SJSA1 (cell line): ENCODE measurements at regions not wholly inside any gene's neighbourhood (a gene's known extent, or its start where the extent isn't known, plus 50 kb on each side); places are given as distances from the start of the nearest gene placed in this dataset.

Source experiments
- DNase-seq, 2 experiments: peaks; one replicate each; pipeline ENCODE4 v3.0.0-alpha.2; 2015 to 2020; ENCODE audit warnings: low spot score in 2 of 2, low read depth in 1 of 2
- H3K27ac ChIP-seq: fragments of 250-450 bp; sonication (Bioruptor Pico); 2 replicates; pipeline ENCODE4 v1.5.1; 2020; ENCODE audit warnings: mild to moderate bottlenecking, moderate library complexity
- H3K27me3 ChIP-seq: fragments of 250-450 bp; sonication (Bioruptor Pico); replicated peaks from 2 replicates; pipeline ENCODE4 v1.5.1; 2020; ENCODE audit warnings: mild to moderate bottlenecking, moderate library complexity
- H3K36me3 ChIP-seq: fragments of 250-450 bp; sonication (Bioruptor Pico); 2 replicates; pipeline ENCODE4 v1.5.1; 2020; ENCODE audit warnings: mild to moderate bottlenecking
- H3K4me1 ChIP-seq: fragments of 250-450 bp; sonication (Bioruptor Pico); replicated peaks from 2 replicates; pipeline ENCODE4 v1.6.1; 2021; ENCODE audit warnings: mild to moderate bottlenecking
- H3K4me3 ChIP-seq: fragments of 250-450 bp; sonication (Bioruptor Pico); 2 replicates; pipeline ENCODE4 v1.5.1; 2020; ENCODE audit warnings: mild to moderate bottlenecking
- H3K9me3 ChIP-seq: fragments of 250-450 bp; sonication (Bioruptor Pico); replicated peaks from 2 replicates; pipeline ENCODE4 v1.5.1; 2020; ENCODE audit warnings: mild to moderate bottlenecking

DNA sequence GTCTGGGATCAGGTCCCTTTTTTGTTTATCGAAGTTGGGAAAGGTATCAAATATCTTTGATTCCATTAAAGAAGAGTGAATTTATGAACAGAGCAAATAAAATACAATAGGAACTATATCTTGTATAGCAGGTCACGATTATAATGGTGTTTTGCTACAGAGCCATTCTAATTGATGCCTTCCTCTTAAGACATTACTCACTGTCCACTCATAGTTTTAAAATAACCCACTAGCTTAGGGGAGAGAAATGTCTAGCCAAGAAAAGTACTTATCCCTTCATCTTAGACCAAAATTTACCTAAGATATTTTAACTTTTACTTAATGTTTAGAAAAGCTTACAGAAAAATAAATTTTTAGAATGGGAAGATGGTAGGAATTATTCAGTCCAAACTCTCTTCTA lies 112.0 kb upstream of the PABPC4L start:
- Histone ChIP-seq H3K27ac (no peak overlapping the region), H3K9me3 (no peaks in the 10 kb centered on the region), H3K36me3 (no peaks in the 10 kb centered on the region), H3K4me1 (no peaks in the 10 kb centered on the region), H3K4me3 (no peak overlapping the region), H3K27me3 (no peaks in the 10 kb centered on the region)
- DNase-seq: no peak

DNA sequence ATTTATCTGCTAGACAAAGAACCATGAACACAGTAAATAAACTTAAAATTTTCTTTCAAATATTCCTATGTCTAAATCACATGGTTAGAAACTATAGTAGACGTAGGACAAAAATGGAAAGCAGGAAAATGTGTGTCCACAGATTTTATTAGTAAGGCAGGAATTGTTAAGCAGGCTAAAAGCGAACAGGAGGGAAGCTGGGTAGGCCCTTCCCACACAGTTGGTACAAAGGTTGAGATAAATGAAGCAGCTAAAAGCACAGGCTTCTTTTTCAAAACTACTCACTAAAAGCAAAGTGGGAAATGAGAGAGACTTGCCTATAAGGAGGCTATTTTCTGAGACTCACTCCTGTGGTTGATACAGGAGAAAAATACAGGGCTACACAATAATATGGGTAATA lies 108.1 kb upstream of the PABPC4L start:
- H3K9me3 ChIP-seq: no peaks in the 10 kb centered on the region
- H3K27me3 ChIP-seq: no peaks in the 10 kb centered on the region
- no peak for DNase-seq
- no peak overlapping the region for H3K27ac ChIP-seq
- no peaks in the 10 kb centered on the region for H3K36me3 ChIP-seq
- no peaks in the 10 kb centered on the region for H3K4me1 ChIP-seq
- no peak overlapping the region for H3K4me3 ChIP-seq

DNA sequence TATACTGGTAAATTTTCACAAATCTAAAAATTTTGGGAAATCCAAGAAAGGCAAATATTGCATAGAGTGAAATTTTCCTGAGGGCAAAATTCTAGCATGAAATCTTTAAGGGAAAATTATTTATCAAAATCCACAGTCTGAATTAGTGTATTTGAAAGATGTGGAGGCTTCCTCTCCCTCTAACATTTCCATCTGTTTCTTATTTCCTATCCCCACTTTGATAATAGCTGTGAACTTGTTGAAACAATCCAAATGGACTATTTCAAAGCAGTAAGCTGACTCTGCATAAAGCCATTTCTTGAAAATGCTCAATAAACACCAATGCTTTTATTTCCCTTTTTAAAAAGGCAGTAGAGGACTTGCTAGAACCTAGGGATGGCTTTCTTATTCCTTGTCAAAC lies 107.3 kb upstream of the PABPC4L start:
- DNase-seq: no peak
- Histone ChIP-seq H3K9me3 (no peaks in the 10 kb centered on the region), H3K36me3 (no peaks in the 10 kb centered on the region), H3K27me3 (no peaks in the 10 kb centered on the region), H3K27ac (no peak overlapping the region), H3K4me1 (no peaks in the 10 kb centered on the region), H3K4me3 (no peak overlapping the region)

DNA sequence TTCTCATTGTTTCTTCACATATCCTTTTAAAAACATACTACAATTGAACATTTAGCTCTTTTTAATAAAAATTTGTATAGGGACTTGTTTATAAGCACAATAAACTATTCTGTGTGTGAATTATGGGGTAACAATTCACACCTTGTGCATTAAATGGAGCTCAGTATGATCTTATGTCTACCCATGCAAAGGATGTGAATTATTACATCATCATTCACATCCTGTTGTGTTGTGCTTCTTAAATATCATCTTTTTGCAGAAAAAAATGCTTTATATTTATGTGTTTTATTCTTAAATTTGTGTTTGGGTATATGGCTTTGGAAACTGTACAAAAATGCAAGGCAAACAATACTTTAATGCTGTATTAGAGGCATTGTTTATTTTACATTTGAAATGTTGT lies 96.7 kb upstream of the PABPC4L start:
- no peak for DNase-seq
- H3K27ac ChIP-seq: no peak overlapping the region
- no peak overlapping the region for H3K4me3 ChIP-seq
- no peaks in the 10 kb centered on the region for H3K4me1 ChIP-seq
- no peaks in the 10 kb centered on the region for H3K27me3 ChIP-seq
- 0 out of 2 replicates have a peak, but pooled peaks cover 7% of the 10 kb centered on the region for H3K9me3 ChIP-seq
- no peaks in the 10 kb centered on the region for H3K36me3 ChIP-seq

DNA sequence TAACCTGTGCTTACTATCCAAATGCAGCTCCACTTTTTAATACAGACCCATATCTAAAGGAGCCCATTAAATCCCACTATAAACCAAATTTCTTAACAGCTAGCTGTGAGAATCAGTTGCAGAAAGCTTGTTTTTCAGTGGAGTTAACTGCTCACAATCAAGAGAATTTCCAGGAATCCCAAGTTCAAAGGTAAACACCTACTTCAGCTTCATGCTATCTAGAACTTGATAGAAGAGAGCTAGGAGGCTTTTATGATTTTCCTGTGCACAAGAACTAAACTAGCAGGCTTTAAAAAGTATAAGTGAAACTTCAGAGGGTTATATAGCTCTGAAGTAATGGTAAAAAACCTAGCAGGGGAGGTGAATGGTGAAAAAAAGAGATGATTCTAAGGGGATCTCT lies 96.2 kb upstream of the PABPC4L start:
- H3K4me3 ChIP-seq: no peak overlapping the region
- H3K9me3 ChIP-seq: 0 out of 2 replicates have a peak, but pooled peaks cover 7% of the 10 kb centered on the region
- no peak for DNase-seq
- no peaks in the 10 kb centered on the region for H3K27me3 ChIP-seq
- no peaks in the 10 kb centered on the region for H3K36me3 ChIP-seq
- H3K4me1 ChIP-seq: no peaks in the 10 kb centered on the region
- H3K27ac ChIP-seq: no peak overlapping the region

DNA sequence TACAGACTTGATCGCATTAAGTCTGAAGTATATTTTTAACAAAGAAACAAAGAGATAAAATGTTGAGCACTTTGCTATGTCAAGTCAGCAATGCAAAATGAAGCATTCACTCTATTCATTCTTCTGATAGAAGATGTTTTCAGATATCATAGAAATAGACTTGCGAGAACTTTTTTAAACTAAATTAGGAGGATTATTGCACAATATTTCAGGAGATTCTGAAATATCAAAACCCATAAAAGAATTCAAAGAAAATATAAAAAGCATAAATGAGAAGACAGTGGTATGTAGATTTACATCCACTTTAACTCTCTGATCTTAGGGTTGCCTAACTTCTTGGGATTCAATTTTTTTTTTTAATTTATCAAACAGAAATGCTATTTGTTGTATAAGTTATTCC lies 81.1 kb upstream of the PABPC4L start:
- Histone ChIP-seq H3K27me3 (no peaks in the 10 kb centered on the region), H3K4me3 (no peak overlapping the region), H3K4me1 (no peaks in the 10 kb centered on the region), H3K9me3 (no peaks in the 10 kb centered on the region), H3K36me3 (no peaks in the 10 kb centered on the region), H3K27ac (no peak overlapping the region)
- no peak for DNase-seq

DNA sequence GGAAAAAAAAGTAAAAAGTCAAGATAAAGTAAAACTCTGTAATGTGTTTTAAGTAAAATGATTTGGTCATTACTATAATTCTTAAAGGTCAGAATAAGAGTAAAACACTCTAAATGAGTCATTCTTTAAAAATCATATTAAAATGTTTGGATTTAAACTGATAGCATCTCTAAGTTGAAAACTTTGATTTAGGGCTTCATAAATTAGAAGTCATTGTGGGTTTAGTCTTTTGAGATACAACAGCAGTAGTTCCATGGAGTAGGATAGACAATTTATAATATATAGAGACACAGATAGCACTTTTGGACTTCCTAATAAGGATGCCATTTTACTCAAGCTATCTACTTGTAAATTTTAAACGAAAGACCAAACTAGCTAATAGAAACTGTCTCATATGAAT lies 77.1 kb upstream of the PABPC4L start:
- no peak overlapping the region for H3K4me3 ChIP-seq
- no peaks in the 10 kb centered on the region for H3K9me3 ChIP-seq
- no peak for DNase-seq
- no peaks in the 10 kb centered on the region for H3K36me3 ChIP-seq
- H3K27me3 ChIP-seq: no peaks in the 10 kb centered on the region
- no peak overlapping the region for H3K27ac ChIP-seq
- no peaks in the 10 kb centered on the region for H3K4me1 ChIP-seq

DNA sequence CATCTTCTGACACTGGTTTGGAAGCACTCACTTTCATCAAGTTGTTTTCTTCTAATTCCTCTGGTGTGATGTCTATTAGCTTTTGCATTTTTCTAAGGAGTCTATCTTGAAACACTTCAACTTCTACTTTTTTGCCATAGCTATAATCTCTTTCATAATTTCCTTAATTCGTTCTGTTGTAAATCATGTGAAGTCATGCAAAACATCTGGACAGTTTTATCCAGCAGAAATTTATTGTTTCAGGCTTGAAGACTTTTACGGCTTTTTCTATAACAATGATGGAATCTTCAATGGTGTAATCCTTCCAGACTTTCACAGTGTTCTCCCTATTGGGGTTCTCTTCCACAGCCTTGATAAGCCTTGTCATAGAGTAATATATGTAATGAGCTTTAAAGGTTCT lies 74.9 kb upstream of the PABPC4L start:
- no peak for DNase-seq
- H3K4me3 ChIP-seq: no peak overlapping the region
- H3K9me3 ChIP-seq: no peaks in the 10 kb centered on the region
- H3K36me3 ChIP-seq: no peaks in the 10 kb centered on the region
- no peaks in the 10 kb centered on the region for H3K4me1 ChIP-seq
- H3K27me3 ChIP-seq: no peaks in the 10 kb centered on the region
- H3K27ac ChIP-seq: no peak overlapping the region

DNA sequence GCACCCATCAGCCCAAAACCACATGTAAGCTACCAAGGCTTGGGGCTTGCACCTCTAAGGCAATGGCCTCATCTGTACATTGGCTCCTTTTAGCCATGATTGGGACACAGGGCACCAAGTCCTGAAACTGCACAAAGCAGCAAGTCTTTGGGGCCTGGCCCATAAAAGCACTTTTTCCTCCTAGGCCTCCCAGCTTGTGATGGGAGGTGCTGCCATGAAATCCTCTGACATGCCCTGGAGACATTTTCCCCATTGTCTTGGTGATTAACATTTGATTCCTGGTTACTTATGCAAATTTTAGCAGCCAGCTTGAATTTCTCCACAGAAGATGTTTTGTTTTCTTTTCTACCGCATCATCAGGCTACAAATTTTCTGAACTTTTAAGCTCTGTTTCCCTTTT lies 58.5 kb upstream of the PABPC4L start:
- Histone ChIP-seq H3K36me3 (no peaks in the 10 kb centered on the region), H3K9me3 (0 out of 2 replicates have a peak, but pooled peaks cover 1% of the 10 kb centered on the region), H3K27me3 (no peaks in the 10 kb centered on the region), H3K27ac (no peak overlapping the region), H3K4me1 (no peaks in the 10 kb centered on the region), H3K4me3 (no peak overlapping the region)
- no peak for DNase-seq
